Stimulated activated naive B cell treated with anti-CD40 and anti-IgM and Interleukin-4, amounts not matched to agents 10 μg/mL and 1 μg/mL and 100 μg/mL, for 72 hours (primary cell): ENCODE measurements at regions not wholly inside any gene's neighbourhood (a gene's known extent, or its start where the extent isn't known, plus 50 kb on each side); places are given as distances from the start of the nearest gene placed in this dataset.
"Not testable (repeated sequence)": the region's sequence is repeated elsewhere in the genome, so short reads cannot be mapped to it uniquely, and the experiment has no call there.

ENCODE experiments used
- ATAC-seq, 2 donors: fragments of 150-1000 bp; cut with Tn5 transposase; replicated peaks; 2 replicates each; pipeline ENCODE4 v1.10.0; 2021; ENCODE audit warnings: moderate library complexity in 1 of 2
- DNase-seq: peaks from one replicate; pipeline ENCODE4 v3.0.0; 2021
- H3K27ac Mint-ChIP-seq: one replicate; pipeline ENCODE4 v1.8.0; 2022; ENCODE audit warnings: mild to moderate bottlenecking, mixed read lengths
- H3K27me3 Mint-ChIP-seq, 2 donors: one replicate each; pipeline ENCODE4 v1.8.0; 2022; ENCODE audit warnings: mixed read lengths in 2 of 2
- H3K36me3 Mint-ChIP-seq, 2 donors: one replicate each; pipeline ENCODE4 v1.8.0; 2022; ENCODE audit warnings: mixed read lengths in 2 of 2, mild to moderate bottlenecking in 1 of 2
- H3K4me1 Mint-ChIP-seq, 2 donors: one replicate each; pipeline ENCODE4 v1.8.0; 2022; ENCODE audit warnings: mixed read lengths in 2 of 2, mild to moderate bottlenecking in 1 of 2
- H3K4me3 Mint-ChIP-seq, 2 donors: one replicate each; pipeline ENCODE4 v1.8.0; 2022; ENCODE audit warnings: mild to moderate bottlenecking in 2 of 2, mixed read lengths in 2 of 2, moderate library complexity in 1 of 2
- H3K9me3 Mint-ChIP-seq, 2 donors: one replicate each; pipeline ENCODE4 v1.8.0; 2022; ENCODE audit warnings: mixed read lengths in 2 of 2, mild to moderate bottlenecking in 1 of 2

GRCh38 chr12:131192951-131193350 lies 239.2 kb downstream of the ADGRD1 start:
- H3K27ac Mint-ChIP-seq = no peak overlapping the region
- H3K27me3 Mint-ChIP-seq = peaks cover 4 to 7% of the 10 kb centered on the region in 2 donors
- no peak for ATAC-seq

GRCh38 chr12:131194166-131194565 lies 240.5 kb downstream of the ADGRD1 start:
- DNase-seq = no peak
- Mint-ChIP-seq H3K36me3 (no peaks in the 10 kb centered on the region), H3K27ac (no peak overlapping the region), H3K9me3 (peaks cover 1% of the 10 kb centered on the region in 2 donors), H3K4me3 (no peak overlapping the region), H3K4me1 (no peaks in the 10 kb centered on the region), H3K27me3 (peaks cover 4 to 7% of the 10 kb centered on the region in 2 donors)
- ATAC-seq = no peak

More at GRCh38 chr12:131192951-131193350, 239.2 kb downstream of the ADGRD1 start:
- peaks cover 6% of the 10 kb centered on the region in 2 donors for H3K9me3 Mint-ChIP-seq
- no peak for DNase-seq
- no peak overlapping the region for H3K4me3 Mint-ChIP-seq
- peaks cover 0 to 4% of the 10 kb centered on the region in 2 donors for H3K36me3 Mint-ChIP-seq
- no peaks in the 10 kb centered on the region for H3K4me1 Mint-ChIP-seq

DNA sequence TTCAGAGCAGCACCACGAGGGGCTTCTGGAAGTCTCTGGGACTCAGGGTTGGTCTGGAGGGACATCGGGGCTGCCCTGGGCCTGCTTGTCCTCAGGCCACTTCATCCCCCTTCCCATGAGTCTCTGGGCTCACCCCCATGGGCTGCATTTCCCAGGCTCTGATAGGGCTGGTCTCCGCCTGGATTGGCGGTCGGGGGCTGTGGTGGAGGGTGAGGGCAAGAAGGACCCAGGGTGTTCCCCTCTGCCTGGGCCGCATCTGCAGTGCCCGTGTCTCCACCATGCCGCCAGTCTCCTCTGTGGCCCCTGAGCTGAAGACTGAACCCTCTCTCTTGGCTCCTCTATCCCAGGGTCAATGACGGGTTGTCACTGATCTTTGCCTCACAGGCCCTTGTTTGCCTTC lies 242.1 kb downstream of the ADGRD1 start:
- Mint-ChIP-seq H3K36me3 (no peaks in the 10 kb centered on the region), H3K4me3 (no peak overlapping the region), H3K9me3 (no peaks in the 10 kb centered on the region), H3K27me3 (peaks cover 4 to 7% of the 10 kb centered on the region in 2 donors), H3K4me1 (no peaks in the 10 kb centered on the region), H3K27ac (no peak overlapping the region)
- DNase-seq = no peak
- no peak for ATAC-seq

DNA sequence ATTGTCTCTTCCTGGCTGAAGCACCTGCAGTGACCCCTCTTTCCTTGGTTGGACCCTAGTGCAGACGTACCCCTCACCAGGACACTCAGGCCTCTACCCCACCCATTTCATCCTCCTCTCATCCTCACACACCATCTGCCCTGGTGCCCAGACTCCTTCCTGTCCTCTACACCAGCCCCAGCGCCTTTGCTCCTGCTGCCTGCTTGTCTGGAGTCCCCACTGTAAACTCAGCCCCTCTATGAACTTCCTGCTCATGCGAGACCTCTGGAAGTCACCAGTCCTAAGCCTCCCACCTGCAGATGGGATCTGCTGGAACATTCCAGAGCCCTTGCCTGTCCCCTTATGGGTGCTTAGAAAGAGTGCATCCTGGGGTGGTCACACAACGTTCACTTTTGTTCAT lies 242.5 kb downstream of the ADGRD1 start:
- H3K4me1 Mint-ChIP-seq = no peaks in the 10 kb centered on the region
- H3K36me3 Mint-ChIP-seq = no peaks in the 10 kb centered on the region

GRCh38 chr12:131197490-131197889 lies 243.8 kb downstream of the ADGRD1 start:
- H3K4me3 Mint-ChIP-seq = no peak overlapping the region
- H3K9me3 Mint-ChIP-seq = no peaks in the 10 kb centered on the region
- no peak for DNase-seq
- no peak for ATAC-seq
- no peaks in the 10 kb centered on the region for H3K4me1 Mint-ChIP-seq
- H3K27me3 Mint-ChIP-seq = peaks cover 4 to 7% of the 10 kb centered on the region in 2 donors
- H3K27ac Mint-ChIP-seq = no peak overlapping the region
- no peaks in the 10 kb centered on the region for H3K36me3 Mint-ChIP-seq

More for the DNA sequence above, 242.5 kb downstream of the ADGRD1 start:
- Mint-ChIP-seq H3K27ac (no peak overlapping the region), H3K27me3 (peaks cover 4 to 7% of the 10 kb centered on the region in 2 donors), H3K9me3 (no peaks in the 10 kb centered on the region), H3K4me3 (no peak overlapping the region)
- DNase-seq (no peak), ATAC-seq (no peak)

- H3K36me3 Mint-ChIP-seq = no peaks in the 10 kb centered on the region
- no peak overlapping the region for H3K27ac Mint-ChIP-seq
- H3K4me1 Mint-ChIP-seq = no peaks in the 10 kb centered on the region
- DNase-seq (no peak), ATAC-seq (no peak)
- no peak overlapping the region for H3K4me3 Mint-ChIP-seq
- H3K27me3 Mint-ChIP-seq = no peaks in the 10 kb centered on the region
- H3K9me3 Mint-ChIP-seq = no peaks in the 10 kb centered on the region
These were observed 245.5 kb downstream of the ADGRD1 start for GRCh38 chr12:131199221-131199620.

- H3K27ac Mint-ChIP-seq, ATAC-seq, H3K36me3 Mint-ChIP-seq, H3K27me3 Mint-ChIP-seq, DNase-seq, H3K9me3 Mint-ChIP-seq, H3K4me1 Mint-ChIP-seq, H3K4me3 Mint-ChIP-seq: not testable (repeated sequence)
These were observed 248.2 kb downstream of the ADGRD1 start for GRCh38 chr12:131201912-131202311.

GRCh38 chr12:131202592-131203378 lies 249.1 kb downstream of the ADGRD1 start:
- DNase-seq = no peak
- H3K27me3 Mint-ChIP-seq = no peaks in the 10 kb centered on the region
- H3K9me3 Mint-ChIP-seq = no peaks in the 10 kb centered on the region
- ATAC-seq = no peak
- H3K36me3 Mint-ChIP-seq = no peaks in the 10 kb centered on the region
- no peak overlapping the region for H3K4me3 Mint-ChIP-seq
- H3K4me1 Mint-ChIP-seq = no peaks in the 10 kb centered on the region
- H3K27ac Mint-ChIP-seq = no peak overlapping the region

DNA sequence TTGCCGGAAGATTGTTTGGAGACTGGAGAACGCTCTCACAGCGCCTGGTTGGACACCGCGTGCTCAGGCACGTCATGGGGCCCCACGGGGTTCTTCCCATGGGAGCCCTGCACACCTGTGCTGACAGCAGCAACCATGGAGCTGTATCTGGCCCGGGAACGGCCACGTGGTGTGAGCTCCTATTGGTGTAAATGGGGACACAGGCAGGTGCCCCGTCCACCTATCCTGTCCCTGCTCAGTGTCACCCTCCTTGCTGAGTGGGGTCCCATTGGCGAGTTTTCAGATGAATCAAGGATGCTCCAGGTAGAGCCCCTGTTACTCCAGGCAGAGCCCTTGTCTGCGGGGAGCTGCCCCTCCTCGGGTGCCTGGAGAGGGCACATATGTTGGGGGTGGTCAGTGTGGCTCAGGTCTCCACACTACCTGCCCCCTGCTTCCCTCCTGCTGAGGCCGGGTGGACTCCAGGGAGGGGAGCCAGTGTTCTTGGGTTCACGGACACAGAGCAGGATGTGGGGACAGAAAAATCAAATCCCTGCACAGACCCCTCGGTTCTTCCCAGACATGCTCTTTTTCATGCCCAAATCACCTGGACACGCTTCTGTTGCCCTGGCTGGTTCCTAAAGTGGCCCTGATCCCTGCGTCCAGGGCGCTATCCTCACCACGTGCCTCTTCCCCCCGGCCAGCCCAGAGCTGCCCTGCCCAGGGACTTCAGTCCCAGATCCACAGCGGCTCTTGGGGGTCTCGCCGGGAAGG lies 250.1 kb downstream of the ADGRD1 start:
- no peaks in the 10 kb centered on the region for H3K9me3 Mint-ChIP-seq
- H3K27me3 Mint-ChIP-seq = no peaks in the 10 kb centered on the region
- no peaks in the 10 kb centered on the region for H3K36me3 Mint-ChIP-seq
- no peaks in the 10 kb centered on the region for H3K4me1 Mint-ChIP-seq
- no peak overlapping the region for H3K27ac Mint-ChIP-seq
- DNase-seq (no peak), ATAC-seq (no peak)
- no peak overlapping the region for H3K4me3 Mint-ChIP-seq

GRCh38 chr12:131204416-131205274 lies 250.9 kb downstream of the ADGRD1 start:
- DNase-seq (no peak), ATAC-seq (no peak)
- Mint-ChIP-seq H3K4me3 (no peak overlapping the region), H3K27me3 (peaks cover 0 to 2% of the 10 kb centered on the region in 2 donors), H3K9me3 (no peaks in the 10 kb centered on the region), H3K36me3 (no peaks in the 10 kb centered on the region), H3K4me1 (peaks cover 0 to under 1% of the 10 kb centered on the region in 2 donors), H3K27ac (no peak overlapping the region)

GRCh38 chr12:131205275-131205933 lies 251.7 kb downstream of the ADGRD1 start:
- H3K4me1 Mint-ChIP-seq, H3K4me3 Mint-ChIP-seq, H3K36me3 Mint-ChIP-seq, H3K27me3 Mint-ChIP-seq, DNase-seq, ATAC-seq, H3K9me3 Mint-ChIP-seq, H3K27ac Mint-ChIP-seq: not testable (repeated sequence)

DNA sequence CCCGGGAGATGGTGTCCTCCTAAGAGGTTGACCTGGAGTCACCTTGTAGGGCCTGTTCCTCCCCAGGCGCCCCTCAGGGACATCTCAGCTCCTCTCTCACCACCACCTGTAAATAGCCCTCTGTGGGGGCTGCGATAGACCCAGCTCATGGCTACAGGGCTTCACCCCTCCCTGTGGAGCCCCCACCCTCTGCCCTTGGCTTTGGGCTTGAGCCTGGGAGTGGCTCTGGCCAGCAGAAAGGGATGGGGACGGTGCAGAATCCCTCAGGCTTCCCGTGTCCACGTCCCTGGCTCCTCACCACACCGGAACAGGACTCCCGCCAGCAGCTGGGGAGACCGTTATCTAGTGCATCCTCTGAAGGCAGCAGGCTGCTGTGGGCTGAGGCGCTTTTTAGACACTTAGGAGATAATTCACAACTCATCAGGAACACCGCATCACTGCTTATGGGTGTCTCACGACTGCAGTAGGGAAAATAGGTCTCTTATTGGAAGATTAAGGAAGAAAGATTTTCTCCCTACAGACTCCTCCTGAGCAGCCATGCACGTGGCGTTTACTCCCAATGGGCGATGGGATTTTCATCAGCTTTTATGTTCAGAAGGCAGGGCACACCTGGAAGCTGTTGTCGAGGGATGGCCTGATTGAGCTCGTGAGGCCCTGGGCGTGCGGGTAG lies 253.1 kb downstream of the ADGRD1 start:
- not testable (repeated sequence) for H3K27me3 Mint-ChIP-seq, H3K9me3 Mint-ChIP-seq, H3K36me3 Mint-ChIP-seq, ATAC-seq, H3K4me3 Mint-ChIP-seq, H3K4me1 Mint-ChIP-seq, DNase-seq, H3K27ac Mint-ChIP-seq

GRCh38 chr12:131207300-131207660 lies 253.6 kb downstream of the ADGRD1 start:
- DNase-seq, H3K27ac Mint-ChIP-seq, H3K27me3 Mint-ChIP-seq, ATAC-seq, H3K4me1 Mint-ChIP-seq, H3K36me3 Mint-ChIP-seq, H3K4me3 Mint-ChIP-seq, H3K9me3 Mint-ChIP-seq: not testable (repeated sequence)
